SK-N-SH treated with all-trans-retinoic acid at 6 μM for 48 hours (cell line): ENCODE measurements at regions not wholly inside any gene's neighbourhood (a gene's known extent, or its start where the extent isn't known, plus 50 kb on each side); places are given as distances from the start of the nearest gene placed in this dataset.

Source experiments
- CREB5 ChIP-seq: fragments of 250-450 bp; sonication (Bioruptor Pico); IDR thresholded peaks from 2 replicates; pipeline ENCODE4 v1.5.1; 2020; ENCODE audit warnings: low read depth, mild to moderate bottlenecking, moderate library complexity
- CSDC2 ChIP-seq: fragments of 250-450 bp; sonication (Bioruptor Pico); IDR thresholded peaks from 2 replicates; pipeline ENCODE4 v1.5.0; 2020; ENCODE audit warnings: mild to moderate bottlenecking, moderate library complexity
- ESRRG ChIP-seq: fragments of 250-450 bp; sonication (Bioruptor Pico); IDR thresholded peaks from 2 replicates; pipeline ENCODE4 v1.6.1; 2021; ENCODE audit warnings: mild to moderate bottlenecking
- GLIS3 ChIP-seq: fragments of 250-450 bp; sonication (Bioruptor Pico); IDR thresholded peaks from 2 replicates; pipeline ENCODE4 v1.5.0; 2020; ENCODE audit warnings: mild to moderate bottlenecking, moderate library complexity
- PATZ1 ChIP-seq: fragments of 250-450 bp; sonication (Bioruptor Pico); IDR thresholded peaks from 2 replicates; pipeline ENCODE4 v1.8.0; 2020; ENCODE audit warnings: mild to moderate bottlenecking, moderate library complexity, borderline replicate concordance
- POU6F1 ChIP-seq: fragments of 250-450 bp; sonication (Bioruptor Pico); IDR thresholded peaks from 2 replicates; pipeline ENCODE4 v1.8.0; 2021; ENCODE audit warnings: low read depth, mild to moderate bottlenecking, moderate library complexity, borderline replicate concordance
- RARB ChIP-seq: fragments of 250-450 bp; sonication (Bioruptor Pico); IDR thresholded peaks from 2 replicates; pipeline ENCODE4 v1.8.0; 2021; ENCODE audit warnings: mild to moderate bottlenecking, moderate library complexity
- ZFP3 ChIP-seq: fragments of 250-450 bp; sonication (Bioruptor Pico); IDR thresholded peaks from 2 replicates; pipeline ENCODE4 v1.5.0; 2020; ENCODE audit warnings: mild to moderate bottlenecking, moderate library complexity
- ZFP30 ChIP-seq: fragments of 450-650 bp; formaldehyde crosslinking; IDR thresholded peaks from 2 replicates; pipeline ENCODE4 v1.5.0; 2022; ENCODE audit warnings: mild to moderate bottlenecking, moderate library complexity
- ZNF565 ChIP-seq: fragments of 450-650 bp; formaldehyde crosslinking; conservative IDR thresholded peaks from 2 replicates; pipeline ENCODE4 v1.5.0; 2020; ENCODE audit warnings: low read depth, mild to moderate bottlenecking, moderate library complexity
- ZNF70 ChIP-seq: fragments of 450-650 bp; formaldehyde crosslinking; IDR thresholded peaks from 2 replicates; pipeline ENCODE4 v1.5.0; 2020; ENCODE audit warnings: mild to moderate bottlenecking, moderate library complexity
- ZNF8 ChIP-seq: fragments of 450-650 bp; formaldehyde crosslinking; IDR thresholded peaks from 2 replicates; pipeline ENCODE4 v1.5.0; 2020; ENCODE audit warnings: mild to moderate bottlenecking, moderate library complexity

- TF ChIP-seq POU6F1 (CRISPR knock-in tag) (no peak), CSDC2 (CRISPR knock-in tag) (no peak), ESRRG (no peak), ZFP3 (CRISPR knock-in tag) (no peak), PATZ1 (CRISPR knock-in tag) (no peak), RARB (CRISPR knock-in tag) (no peak), ZNF70 (CRISPR knock-in tag) (no peak), CREB5 (no peak), ZFP30 (CRISPR knock-in tag) (no peak), GLIS3 (CRISPR knock-in tag) (no peak), ZNF8 (CRISPR knock-in tag) (no peak), ZNF565 (no peak)
These were observed 444.6 kb downstream of the RIT2 start for GRCh38 chr18:42670860-42671259.
